ENCODE measurements at regions not wholly inside any gene's neighbourhood (a gene's known extent, or its start where the extent isn't known, plus 50 kb on each side); places are given as distances from the start of the nearest gene placed in this dataset.

GRCh38 chr5:60517094-60517694, 182.8 kb downstream of the DEPDC1B start:
- TF ChIP-seq HNF4G (IDR thresholded peaks at IDR 0.05): no peak
- no peak for TF ChIP-seq FOXA1 (IDR thresholded peaks at IDR 0.05)
- TF ChIP-seq REST (IDR thresholded peaks at IDR 0.05): no peak
- no peaks in the 10 kb centered on the region for H3K9me3 ChIP-seq (ENCODE audit: control insufficient read depth in 4 of 4, low read length in 3 of 4)
- H3K4me1 ChIP-seq (ENCODE audit: control insufficient read depth in 4 of 4, insufficient read depth in 4 of 4, low read length in 3 of 4): no peaks in the 10 kb centered on the region
- peaks cover 0 to 5% (median 0%) of the 10 kb centered on the region in 4 donors for H3K27me3 ChIP-seq (ENCODE audit: control insufficient read depth in 4 of 4, insufficient read depth in 4 of 4, low read length in 3 of 4)
- no peaks in the 10 kb centered on the region for H3K36me3 ChIP-seq (ENCODE audit: control insufficient read depth in 4 of 4, insufficient read depth in 3 of 4, low read depth in 1 of 4, low read length in 3 of 4)
- H3K27ac ChIP-seq (ENCODE audit: low read depth in 1 of 2, low read length in 2 of 2): no peak overlapping the region
- H3K9ac ChIP-seq (ENCODE audit: low read depth in 1 of 2, low read length in 2 of 2): no peak overlapping the region
- 88% methylated on average over 8 of the region's 8 CpGs for WGBS
- no peak for DNase-seq (ENCODE audit: low spot score)
- no peak overlapping the region for H3K4me3 ChIP-seq (ENCODE audit: low read depth in 1 of 3, low read length in 3 of 3)

GRCh38 chr5:60516688-60517087, 183.3 kb downstream of the DEPDC1B start:
- Histone ChIP-seq H3K9me3 (ENCODE audit: control insufficient read depth in 4 of 4, low read length in 3 of 4) (no peaks in the 10 kb centered on the region), H3K36me3 (ENCODE audit: control insufficient read depth in 4 of 4, insufficient read depth in 3 of 4, low read depth in 1 of 4, low read length in 3 of 4) (no peaks in the 10 kb centered on the region), H3K4me1 (ENCODE audit: control insufficient read depth in 4 of 4, insufficient read depth in 4 of 4, low read length in 3 of 4) (no peaks in the 10 kb centered on the region), H3K27me3 (ENCODE audit: control insufficient read depth in 4 of 4, insufficient read depth in 4 of 4, low read length in 3 of 4) (peaks cover 0 to 5% (median 0%) of the 10 kb centered on the region in 4 donors), H3K27ac (ENCODE audit: low read depth in 1 of 2, low read length in 2 of 2) (no peak overlapping the region), H3K4me3 (ENCODE audit: low read depth in 1 of 3, low read length in 3 of 3) (no peak overlapping the region), H3K9ac (ENCODE audit: low read depth in 1 of 2, low read length in 2 of 2) (no peak overlapping the region)
- no peak for DNase-seq (ENCODE audit: low spot score)
- WGBS: 94% methylated on average over 2 of the region's 2 CpGs
- no peak for TF ChIP-seq YY1 (IDR thresholded peaks at IDR 0.05)
- no peak for TF ChIP-seq SP1 (IDR thresholded peaks at IDR 0.05)
- TF ChIP-seq CTCF (IDR thresholded peaks at IDR 0.05; ENCODE audit: low read depth, low read length, missing input control): no peak
- no peak for TF ChIP-seq EGR1 (IDR thresholded peaks at IDR 0.05; ENCODE audit: low read depth in 2 of 2)
- no peak for TF ChIP-seq FOXA1 (IDR thresholded peaks at IDR 0.05)
- no peak for TF ChIP-seq MAX (IDR thresholded peaks at IDR 0.05)
- TF ChIP-seq JUND (IDR thresholded peaks at IDR 0.05): no peak
- TF ChIP-seq HNF4G (IDR thresholded peaks at IDR 0.05): no peak

GRCh38 chr5:60514152-60514551, 185.8 kb downstream of the DEPDC1B start:
- H3K4me3 ChIP-seq (ENCODE audit: low read depth in 1 of 3, low read length in 3 of 3): no peak overlapping the region
- DNase-seq (ENCODE audit: low spot score): no peak
- TF ChIP-seq NR2F2 (IDR thresholded peaks at IDR 0.05): no peak
- no peak for TF ChIP-seq RXRA (IDR thresholded peaks at IDR 0.05)
- no peak for TF ChIP-seq HNF4A (conservative IDR thresholded peaks at IDR 0.05)
- no peak for TF ChIP-seq ATF3 (IDR thresholded peaks at IDR 0.05)
- no peak for TF ChIP-seq HNF4G (IDR thresholded peaks at IDR 0.05)
- no peak for TF ChIP-seq RAD21 (IDR thresholded peaks at IDR 0.05)
- TF ChIP-seq GABPA (IDR thresholded peaks at IDR 0.05 in 1 of 2, conservative IDR thresholded peaks at IDR 0.05 in 1 of 2): no peak
- H3K36me3 ChIP-seq (ENCODE audit: control insufficient read depth in 4 of 4, insufficient read depth in 3 of 4, low read depth in 1 of 4, low read length in 3 of 4): no peaks in the 10 kb centered on the region
- WGBS: 19% methylated on average over 1 of the region's 1 CpG
- H3K27me3 ChIP-seq (ENCODE audit: control insufficient read depth in 4 of 4, insufficient read depth in 4 of 4, low read length in 3 of 4): no peaks in the 10 kb centered on the region
- no peaks in the 10 kb centered on the region for H3K4me1 ChIP-seq (ENCODE audit: control insufficient read depth in 4 of 4, insufficient read depth in 4 of 4, low read length in 3 of 4)
- no peak overlapping the region for H3K9ac ChIP-seq (ENCODE audit: low read depth in 1 of 2, low read length in 2 of 2)
- no peak overlapping the region for H3K27ac ChIP-seq (ENCODE audit: low read depth in 1 of 2, low read length in 2 of 2)
- no peaks in the 10 kb centered on the region for H3K9me3 ChIP-seq (ENCODE audit: control insufficient read depth in 4 of 4, low read length in 3 of 4)

Data from liver (tissue), 8 donors.